Suppressor macrophage (primary cell): ENCODE measurements at regions not wholly inside any gene's neighbourhood (a gene's known extent, or its start where the extent isn't known, plus 50 kb on each side); places are given as distances from the start of the nearest gene placed in this dataset.
A peak's percentile ranks its signal among the peaks of the same experiment; 100 is the strongest.
"Not testable (repeated sequence)": the region's sequence is repeated elsewhere in the genome, so short reads cannot be mapped to it uniquely, and the experiment has no call there.

Experiments
- DNase-seq, 4 experiments: peaks; one replicate each; pipeline ENCODE4 v3.0.0-alpha.2; 2020 to 2022

DNA sequence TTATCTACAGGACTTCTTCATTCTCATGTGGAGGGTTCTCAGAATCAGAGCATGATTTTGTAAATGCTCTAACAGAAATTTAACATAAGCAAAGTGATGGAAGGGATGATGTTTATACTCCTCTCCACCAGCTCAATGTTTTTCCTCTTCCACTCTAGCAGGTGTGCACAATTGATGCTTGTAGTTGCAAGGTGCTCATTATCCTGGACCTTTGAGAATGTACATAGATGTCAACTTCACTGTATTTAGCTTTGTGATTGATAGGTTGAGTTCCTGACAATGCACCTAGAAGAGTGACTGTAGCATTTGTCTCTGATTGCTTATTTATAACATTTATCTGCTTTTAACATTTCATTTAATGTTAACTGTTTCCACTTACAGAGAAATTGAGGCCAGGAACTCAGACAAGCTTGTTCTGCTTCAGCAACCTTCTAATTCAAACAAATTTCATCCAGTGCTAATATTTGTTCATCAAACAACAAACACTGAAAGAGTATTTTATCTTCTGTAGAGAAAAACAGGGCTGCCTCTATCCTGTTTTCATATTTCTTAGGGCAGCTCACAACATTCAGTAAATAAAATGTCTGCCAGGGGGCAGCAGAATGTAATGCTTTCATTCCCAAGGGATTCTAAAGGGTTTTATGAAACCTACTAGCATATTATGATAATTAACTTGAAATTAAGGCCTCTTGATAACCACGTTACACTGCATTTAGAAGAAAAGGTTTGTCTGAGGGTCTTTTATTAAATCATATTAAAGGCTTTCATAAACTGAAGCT lies 127.9 kb upstream of the NOL4 start:
- DNase-seq = peak in 1 of 4 experiments; percentile 1

DNA sequence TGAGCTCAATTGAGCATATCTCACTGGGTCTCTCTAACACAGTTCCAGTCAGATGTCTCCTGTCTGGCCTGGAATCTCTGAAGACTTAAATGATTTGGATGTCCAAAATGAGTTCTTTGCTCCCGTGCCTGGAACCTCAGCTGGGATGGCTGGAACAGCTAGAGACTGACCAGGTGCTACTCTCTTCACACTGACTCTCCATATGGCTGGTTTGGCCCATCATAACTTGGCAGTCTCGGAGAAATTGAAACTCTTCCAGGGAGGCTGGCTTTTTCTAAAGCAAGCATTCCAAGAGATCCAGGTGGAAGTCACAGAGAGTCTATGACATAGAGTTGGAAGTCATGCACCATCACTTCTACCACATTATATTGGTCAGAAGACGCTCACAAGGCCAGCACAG lies 129.6 kb upstream of the NOL4 start:
- DNase-seq = no peak

DNA sequence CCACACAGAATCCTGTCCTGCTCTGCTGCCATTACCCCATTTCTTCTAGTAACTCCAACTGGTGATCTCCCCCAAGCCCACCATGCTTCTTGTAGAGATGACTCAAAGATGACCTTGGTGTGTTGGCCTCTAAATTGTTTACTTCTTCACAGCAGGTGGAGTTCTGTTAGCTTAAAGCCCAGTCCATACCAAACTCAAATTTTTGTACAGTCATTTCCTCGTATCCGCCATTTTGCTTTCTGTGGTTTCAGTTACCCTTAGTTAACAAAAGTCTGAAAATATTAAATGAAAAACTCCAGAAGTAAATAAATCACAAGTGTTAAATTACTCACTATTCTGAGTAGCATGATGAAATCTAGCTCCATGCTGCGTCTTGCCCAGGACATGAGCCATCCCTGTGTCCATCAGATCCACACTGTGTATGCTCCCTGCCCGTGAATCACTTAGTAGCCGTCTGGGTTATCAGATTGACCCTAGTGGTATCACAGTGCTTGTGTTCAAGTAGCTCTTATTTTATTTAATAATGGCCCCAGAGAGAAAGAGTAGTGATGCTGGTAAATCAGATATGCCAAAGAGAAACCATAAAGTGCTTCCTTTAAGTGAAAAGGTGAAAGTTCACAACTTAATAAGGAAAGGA lies 133.3 kb upstream of the NOL4 start:
- no peak for DNase-seq

- DNase-seq = no peak
These were observed 134.2 kb upstream of the NOL4 start for GRCh38 chr18:34358923-34359322.

GRCh38 chr18:34364699-34365098 lies 140.0 kb upstream of the NOL4 start:
- no peak for DNase-seq

- no peak for DNase-seq
These were observed 146.1 kb upstream of the NOL4 start for GRCh38 chr18:34370704-34371395.

- DNase-seq = no peak
These were observed 155.6 kb upstream of the NOL4 start for GRCh38 chr18:34380326-34380725.

DNA sequence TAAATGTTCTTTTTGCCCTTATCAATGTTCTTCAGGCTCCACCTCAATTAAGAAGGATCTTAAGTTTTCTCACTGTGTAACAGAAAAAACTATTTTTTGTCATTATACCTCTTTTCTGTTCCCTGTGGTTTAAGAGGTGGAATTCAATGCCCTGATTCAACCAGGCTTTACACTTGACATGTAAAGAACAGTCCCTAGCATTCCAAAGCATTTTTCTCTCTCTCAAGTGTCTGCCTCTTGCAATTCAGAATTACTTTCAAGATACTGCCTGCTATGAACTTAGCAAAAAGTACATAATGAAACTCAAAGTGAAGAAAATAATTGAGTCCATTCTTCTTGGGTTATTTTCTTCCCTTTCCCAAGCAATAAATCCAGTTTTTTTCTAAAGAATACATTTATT lies 160.6 kb upstream of the NOL4 start:
- no peak for DNase-seq

DNA sequence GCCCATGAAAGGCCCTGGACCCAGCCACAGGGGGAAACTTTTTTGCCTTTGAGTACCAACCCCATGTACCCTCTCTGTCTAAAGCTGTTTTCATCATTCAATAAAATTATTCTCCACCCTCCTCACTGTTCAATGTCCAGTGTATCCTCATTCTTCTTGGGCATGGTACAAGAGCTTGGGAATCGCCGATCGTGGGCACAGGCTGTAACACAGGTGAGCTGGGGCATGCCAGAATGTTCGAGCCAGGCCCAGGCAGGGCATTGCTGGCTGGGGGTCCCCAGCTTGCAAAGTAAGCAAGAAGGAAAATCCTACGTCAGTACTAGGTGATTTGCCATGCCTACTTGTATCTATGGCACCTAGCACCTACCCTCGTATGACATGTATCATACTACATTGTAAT lies 162.1 kb upstream of the NOL4 start:
- no peak for DNase-seq

DNA sequence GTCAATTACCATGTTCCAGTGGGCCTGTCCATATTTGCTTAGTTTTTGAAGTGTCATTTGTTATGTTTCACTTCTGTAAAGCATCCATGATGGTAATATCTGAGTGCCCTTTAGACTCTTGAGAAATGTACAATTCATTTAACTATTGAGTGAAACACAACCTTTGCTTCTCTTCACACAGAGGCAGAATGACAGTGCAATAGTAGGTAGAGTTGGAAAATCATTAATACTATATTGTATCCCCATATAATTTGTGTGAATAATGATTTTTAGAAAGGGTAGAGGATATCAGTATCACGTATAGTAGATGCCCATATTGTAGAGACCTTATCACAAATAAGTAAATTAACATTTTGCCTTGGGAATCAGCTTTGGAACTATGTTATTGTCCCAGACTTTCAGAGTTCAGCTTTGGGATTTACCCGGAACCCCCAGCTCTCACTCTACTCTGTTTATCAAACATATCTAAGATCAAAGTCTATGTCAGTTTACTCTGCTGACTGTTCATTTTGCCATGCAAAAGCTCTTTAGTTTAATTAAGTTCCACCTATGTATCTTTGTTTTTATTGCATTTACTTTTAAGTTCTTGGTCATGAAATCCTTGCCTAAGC lies 172.7 kb upstream of the NOL4 start:
- DNase-seq = no peak

DNA sequence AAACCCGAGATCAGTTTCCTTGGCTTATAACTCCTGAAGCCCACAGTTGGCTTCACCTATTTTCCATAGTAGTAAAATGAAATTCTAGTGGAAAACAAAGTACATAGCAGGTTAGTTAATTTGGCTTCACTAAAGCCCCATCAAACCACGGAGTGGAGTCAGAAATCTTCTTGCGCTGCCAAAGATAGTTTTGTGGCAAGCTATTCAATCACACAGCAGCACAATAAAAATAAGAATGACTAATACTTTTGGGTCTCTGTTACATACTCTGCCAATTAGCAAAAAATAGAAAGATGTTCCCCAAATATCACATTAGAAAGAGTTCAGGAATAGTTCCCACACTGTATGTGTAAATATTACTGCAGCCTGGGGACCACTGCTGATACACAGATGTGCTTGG lies 175.2 kb upstream of the NOL4 start:
- DNase-seq = no peak

DNA sequence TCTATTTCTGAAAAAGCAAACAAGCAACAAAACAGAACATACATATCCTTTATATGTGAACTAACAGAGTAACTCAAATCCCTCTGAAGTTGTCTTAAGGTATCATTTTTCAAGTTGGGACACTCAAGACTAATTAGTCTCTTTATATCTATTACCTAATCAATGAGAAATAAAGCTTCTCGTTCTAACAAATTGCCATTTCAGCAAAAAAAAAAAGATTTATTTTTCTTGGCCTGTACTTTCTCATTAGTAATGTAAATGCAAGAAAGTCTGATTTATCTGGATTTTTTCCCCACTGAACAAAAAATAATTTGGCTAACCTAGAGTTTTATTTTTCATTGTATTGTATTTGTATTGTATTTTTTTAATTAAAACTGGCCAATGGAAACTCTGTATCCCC lies 176.1 kb upstream of the NOL4 start:
- no peak for DNase-seq

DNA sequence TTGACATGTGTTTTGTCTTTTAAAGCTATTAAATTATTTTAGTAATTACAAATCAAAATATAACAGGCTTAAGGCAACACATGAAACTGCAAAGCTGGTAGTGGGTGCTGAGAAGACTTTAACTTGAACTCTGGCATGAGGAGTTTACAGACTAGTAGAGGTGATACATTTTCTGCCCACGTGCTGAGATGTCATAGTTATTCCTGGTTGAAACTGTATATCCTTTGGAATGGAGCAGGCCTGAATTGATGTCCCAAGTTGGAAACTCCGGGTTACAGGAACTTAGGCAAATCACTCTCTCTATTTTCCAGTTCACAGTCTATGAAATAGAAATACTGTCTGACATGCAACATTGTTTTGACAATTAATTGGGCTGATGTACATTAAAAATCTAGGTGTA lies 177.1 kb upstream of the NOL4 start:
- no peak for DNase-seq

DNA sequence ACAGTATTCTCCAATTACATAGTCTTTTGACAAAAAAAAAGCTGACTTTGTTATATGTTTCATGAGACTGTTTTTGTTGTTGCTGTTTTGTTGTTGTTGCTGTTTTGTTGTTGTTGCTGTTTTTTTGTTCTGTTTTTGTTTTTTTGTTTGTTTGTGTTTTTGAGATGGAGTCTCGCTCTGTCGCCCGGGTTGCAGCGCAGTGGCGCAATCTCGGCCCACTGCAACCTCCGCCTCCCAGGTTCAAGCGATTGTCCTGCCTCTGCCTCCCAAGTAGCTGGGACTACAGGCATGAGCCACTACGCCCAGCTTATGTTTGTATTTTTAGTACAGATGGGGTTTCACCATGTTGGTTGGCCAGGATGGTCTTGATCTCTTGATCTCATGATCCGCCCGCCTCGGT lies 182.8 kb upstream of the NOL4 start:
- DNase-seq = not testable (repeated sequence)

DNA sequence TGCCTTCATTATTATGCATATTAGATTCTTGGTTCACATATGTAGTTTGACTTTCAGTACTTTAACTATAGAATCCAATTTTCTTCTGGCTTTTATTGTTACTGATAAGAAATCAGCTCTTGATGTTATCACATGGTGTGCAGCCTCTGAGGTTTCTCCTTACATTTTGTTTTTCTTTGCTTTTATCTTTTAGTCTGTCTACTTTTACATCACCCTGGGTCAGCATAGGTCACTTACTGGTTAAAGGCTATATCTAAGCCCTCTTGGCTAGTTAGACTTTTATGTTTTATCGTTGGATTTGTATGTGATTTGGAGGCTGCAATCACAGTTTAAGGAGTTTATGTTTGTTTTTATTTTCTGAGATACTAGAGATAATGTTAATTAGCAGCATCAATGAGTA lies 187.2 kb upstream of the NOL4 start:
- no peak for DNase-seq

GRCh38 chr18:34431042-34431441 lies 206.3 kb upstream of the NOL4 start:
- DNase-seq = no peak

DNA sequence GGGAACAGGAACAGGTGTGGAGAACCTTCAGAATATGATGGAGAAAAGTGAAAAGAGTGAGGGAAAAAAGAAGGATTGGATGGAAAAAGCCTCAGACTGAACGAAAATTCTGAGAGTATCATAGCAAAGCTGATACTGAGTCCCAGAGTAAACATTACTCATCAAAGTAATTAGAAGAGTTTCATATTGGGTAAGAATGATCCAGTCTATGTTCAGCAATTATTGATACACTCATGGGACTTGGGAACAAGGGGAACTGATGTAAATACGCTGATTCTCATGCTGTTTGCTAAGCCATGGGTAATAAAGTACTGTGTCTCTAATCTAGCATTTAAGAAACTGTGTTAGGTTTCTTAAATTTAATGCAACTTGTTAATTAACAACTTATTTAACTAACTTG lies 219.9 kb upstream of the NOL4 start:
- no peak for DNase-seq

DNA sequence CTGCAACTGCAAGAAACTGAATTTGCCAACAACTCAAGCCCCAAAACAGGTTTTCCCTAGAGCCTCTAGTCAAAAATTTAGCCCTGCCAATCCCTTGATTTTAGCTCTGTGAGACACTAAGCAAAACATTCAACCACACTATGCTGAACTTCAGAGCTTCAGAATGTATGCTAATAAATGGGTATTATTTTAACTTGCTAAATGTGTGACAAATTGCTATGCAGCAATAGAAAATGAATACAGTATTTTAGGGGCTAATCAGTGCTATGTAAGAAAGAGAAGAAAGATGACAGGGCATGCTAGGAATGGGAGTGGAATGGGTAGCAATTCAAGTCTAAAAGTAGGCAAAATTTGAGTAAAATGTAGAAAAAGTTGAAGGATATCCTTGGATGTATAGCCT lies 223.9 kb upstream of the NOL4 start:
- DNase-seq = no peak

GRCh38 chr18:34457761-34458160 lies 233.0 kb upstream of the NOL4 start:
- DNase-seq = no peak

DNA sequence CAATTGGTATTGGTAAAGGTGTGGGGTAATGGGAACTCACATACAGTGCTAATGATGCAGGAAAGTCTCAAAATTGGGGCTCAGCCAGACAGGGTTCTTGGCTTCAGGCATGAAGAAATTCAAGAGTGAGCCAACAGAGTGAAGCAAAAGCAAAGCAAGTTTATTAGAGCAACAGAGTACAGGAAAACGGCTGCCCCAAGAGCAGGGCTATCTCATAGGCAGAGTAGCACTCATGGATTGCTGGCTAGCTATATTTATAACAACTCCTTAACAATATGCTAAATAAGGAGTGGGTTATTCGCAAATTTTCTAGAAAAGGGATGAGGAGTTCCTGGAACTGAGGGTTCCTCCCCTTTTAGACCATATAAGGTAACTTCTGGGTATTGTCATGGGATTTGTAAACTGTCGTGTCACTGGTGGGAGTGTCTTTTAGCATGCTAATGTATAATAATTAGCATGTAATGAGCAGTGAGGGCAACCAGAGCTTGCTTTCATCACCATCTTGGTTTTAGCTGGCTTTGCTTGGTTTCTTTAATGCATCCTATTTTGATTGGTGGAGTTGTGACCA lies 233.8 kb upstream of the NOL4 start:
- no peak for DNase-seq

- DNase-seq = no peak
These were observed 236.6 kb upstream of the NOL4 start for GRCh38 chr18:34461266-34461665.

DNA sequence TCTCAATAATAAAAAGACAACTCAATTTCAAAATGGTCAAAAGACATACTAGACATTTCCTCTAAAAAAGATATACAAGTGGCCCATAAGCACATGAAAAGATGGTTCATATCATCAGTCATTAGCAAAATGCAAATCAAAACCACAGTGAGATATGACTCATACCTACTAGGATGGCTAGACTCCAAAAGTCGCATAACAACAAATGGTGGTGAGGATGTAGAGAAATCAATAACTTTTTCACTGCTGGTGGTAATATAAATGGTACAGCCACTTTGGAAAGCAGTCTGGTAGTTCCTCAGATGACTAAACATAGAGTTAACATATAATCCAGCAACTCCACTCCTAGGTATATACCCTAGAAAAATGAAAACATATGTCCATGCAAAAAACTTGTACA lies 242.3 kb upstream of the NOL4 start:
- DNase-seq = no peak

GRCh38 chr18:34480162-34480700 lies 229.9 kb upstream of the DTNA start:
- no peak for DNase-seq
